Progenitor cell of endocrine pancreas (in vitro differentiated cells): ENCODE measurements at regions not wholly inside any gene's neighbourhood (a gene's known extent, or its start where the extent isn't known, plus 50 kb on each side); places are given as distances from the start of the nearest gene placed in this dataset.
"Not testable (repeated sequence)": the region's sequence is repeated elsewhere in the genome, so short reads cannot be mapped to it uniquely, and the experiment has no call there.

Source experiments
- DNase-seq: peaks from one replicate; pipeline ENCODE4 v3.0.0; 2021; ENCODE audit warnings: low spot score; ENCODE audit not compliant: unreplicated experiment
- H3K27ac Mint-ChIP-seq: 2 replicates; pipeline ENCODE4 v1.8.0; 2021; ENCODE audit warnings: mild to moderate bottlenecking, moderate library complexity, mixed read lengths
- H3K27me3 Mint-ChIP-seq: 2 replicates; pipeline ENCODE4 v1.8.0; 2021; ENCODE audit warnings: mixed read lengths
- H3K36me3 Mint-ChIP-seq: 2 replicates; pipeline ENCODE4 v1.8.0; 2022; ENCODE audit warnings: mixed read lengths; ENCODE audit not compliant: insufficient read depth
- H3K4me1 Mint-ChIP-seq: 2 replicates; pipeline ENCODE4 v1.8.0; 2021; ENCODE audit warnings: low read depth, mixed read lengths
- H3K4me3 Mint-ChIP-seq: 2 replicates; pipeline ENCODE4 v1.8.0; 2021; ENCODE audit warnings: low read depth, mild to moderate bottlenecking, moderate library complexity, mixed read lengths
- H3K9me3 Mint-ChIP-seq: 2 replicates; pipeline ENCODE4 v1.8.0; 2021; ENCODE audit warnings: low read depth, mixed read lengths
- TF ChIP-seq, protein P1 (sequence below): fragments of 200-600 bp; sonication (generic); IDR thresholded peaks from one replicate; pipeline ENCODE4 v1.5.0; 2021; ENCODE audit warnings: antibody characterized with exemption, mild to moderate bottlenecking; ENCODE audit not compliant: unreplicated experiment

- no peak for DNase-seq
Measured at GRCh38 chr17:71870546-71870862, 250.3 kb upstream of the SOX9 start.

DNA sequence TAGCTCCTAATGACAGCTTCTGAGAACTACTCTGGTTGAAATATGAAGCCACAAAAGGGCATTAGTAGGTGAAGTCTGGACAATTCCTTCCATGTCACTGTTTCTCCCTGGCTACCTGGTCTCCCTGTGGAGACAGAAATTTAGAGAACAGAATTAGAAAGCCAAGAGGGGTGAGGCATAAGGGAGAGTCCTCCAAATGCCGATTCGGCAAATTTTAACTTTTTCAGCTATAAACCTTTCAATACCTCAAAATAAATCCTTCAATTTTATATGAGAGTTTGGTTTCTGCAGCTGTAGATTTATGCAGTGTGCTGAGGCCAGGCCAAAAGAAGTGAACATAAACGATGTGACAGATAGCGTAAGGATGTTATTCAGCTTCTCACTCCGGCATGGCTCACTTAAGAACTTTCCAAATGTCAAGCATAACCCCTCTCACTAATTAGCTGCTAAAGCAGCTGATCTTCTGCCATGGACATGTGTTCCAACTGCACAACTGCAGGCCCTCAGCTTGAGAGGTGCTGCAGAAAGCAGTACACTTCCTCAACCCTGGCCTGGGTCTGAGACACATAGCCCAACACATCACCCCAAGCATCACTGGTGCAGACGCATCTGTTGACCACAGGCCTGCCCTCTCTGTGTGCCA lies 247.9 kb upstream of the SOX9 start:
- TF ChIP-seq, protein P1, sequence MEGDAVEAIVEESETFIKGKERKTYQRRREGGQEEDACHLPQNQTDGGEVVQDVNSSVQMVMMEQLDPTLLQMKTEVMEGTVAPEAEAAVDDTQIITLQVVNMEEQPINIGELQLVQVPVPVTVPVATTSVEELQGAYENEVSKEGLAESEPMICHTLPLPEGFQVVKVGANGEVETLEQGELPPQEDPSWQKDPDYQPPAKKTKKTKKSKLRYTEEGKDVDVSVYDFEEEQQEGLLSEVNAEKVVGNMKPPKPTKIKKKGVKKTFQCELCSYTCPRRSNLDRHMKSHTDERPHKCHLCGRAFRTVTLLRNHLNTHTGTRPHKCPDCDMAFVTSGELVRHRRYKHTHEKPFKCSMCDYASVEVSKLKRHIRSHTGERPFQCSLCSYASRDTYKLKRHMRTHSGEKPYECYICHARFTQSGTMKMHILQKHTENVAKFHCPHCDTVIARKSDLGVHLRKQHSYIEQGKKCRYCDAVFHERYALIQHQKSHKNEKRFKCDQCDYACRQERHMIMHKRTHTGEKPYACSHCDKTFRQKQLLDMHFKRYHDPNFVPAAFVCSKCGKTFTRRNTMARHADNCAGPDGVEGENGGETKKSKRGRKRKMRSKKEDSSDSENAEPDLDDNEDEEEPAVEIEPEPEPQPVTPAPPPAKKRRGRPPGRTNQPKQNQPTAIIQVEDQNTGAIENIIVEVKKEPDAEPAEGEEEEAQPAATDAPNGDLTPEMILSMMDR = no peak
- H3K9me3 Mint-ChIP-seq = peaks cover 4% of the 10 kb centered on the region
- peaks cover 1% of the 10 kb centered on the region for H3K36me3 Mint-ChIP-seq
- H3K4me3 Mint-ChIP-seq = no peak overlapping the region
- H3K27me3 Mint-ChIP-seq = no peaks in the 10 kb centered on the region
- H3K4me1 Mint-ChIP-seq = peaks cover 8% of the 10 kb centered on the region
- H3K27ac Mint-ChIP-seq = no peak overlapping the region
- no peak for DNase-seq

More at GRCh38 chr17:71870546-71870862, 250.3 kb upstream of the SOX9 start:
- peaks cover 8% of the 10 kb centered on the region for H3K4me1 Mint-ChIP-seq
- H3K9me3 Mint-ChIP-seq = peaks cover 4% of the 10 kb centered on the region
- peaks cover 1% of the 10 kb centered on the region for H3K36me3 Mint-ChIP-seq
- H3K27ac Mint-ChIP-seq = no peak overlapping the region
- H3K27me3 Mint-ChIP-seq = no peaks in the 10 kb centered on the region
- TF ChIP-seq, protein P1 = no peak
- H3K4me3 Mint-ChIP-seq = no peak overlapping the region

DNA sequence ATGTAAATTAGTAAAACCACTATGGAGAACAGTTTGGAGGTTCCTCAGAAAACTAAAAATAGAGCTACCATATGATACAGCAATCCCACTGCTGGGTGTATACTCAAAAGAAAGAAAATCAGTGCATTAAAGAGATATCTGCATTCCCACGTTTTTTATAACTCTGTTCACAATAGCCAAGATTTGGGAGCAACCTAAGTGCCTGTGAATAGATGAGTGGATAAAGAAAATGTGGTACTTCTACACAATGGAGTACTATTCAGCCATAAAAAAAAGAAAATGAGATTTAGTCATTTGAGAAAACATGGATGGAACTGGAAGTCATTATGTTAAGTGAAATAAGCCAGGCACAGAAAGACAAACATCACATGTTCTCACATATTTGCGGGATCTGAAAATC lies 246.0 kb upstream of the SOX9 start:
- H3K27me3 Mint-ChIP-seq, H3K4me1 Mint-ChIP-seq, H3K36me3 Mint-ChIP-seq, DNase-seq, H3K4me3 Mint-ChIP-seq, H3K9me3 Mint-ChIP-seq, H3K27ac Mint-ChIP-seq: not testable (repeated sequence)

DNA sequence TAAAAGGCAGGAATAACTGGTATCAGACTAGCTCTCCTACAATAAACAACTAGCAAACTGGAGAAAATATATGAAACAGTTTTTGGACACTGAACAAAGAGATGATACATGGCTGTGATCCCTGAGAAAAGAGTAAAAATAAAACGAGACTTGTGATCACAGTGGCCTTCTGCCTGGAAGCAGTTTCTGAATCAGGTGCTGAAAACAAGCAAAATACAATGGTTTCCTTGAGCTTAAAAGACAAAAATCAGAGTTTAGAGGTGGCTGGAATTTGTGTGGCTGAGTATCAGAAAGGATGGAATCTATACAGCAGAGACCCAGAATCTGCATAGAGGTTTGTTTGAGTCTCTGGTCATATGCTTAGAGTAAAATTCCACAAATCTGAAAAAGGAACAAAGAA lies 242.5 kb upstream of the SOX9 start:
- Mint-ChIP-seq H3K9me3 (peaks cover 7% of the 10 kb centered on the region), H3K4me3 (no peak overlapping the region), H3K27me3 (no peaks in the 10 kb centered on the region), H3K4me1 (no peaks in the 10 kb centered on the region), H3K27ac (no peak overlapping the region), H3K36me3 (peaks cover 1% of the 10 kb centered on the region)
- no peak for DNase-seq
- TF ChIP-seq, protein P1 = no peak

GRCh38 chr17:71878998-71879397 lies 241.8 kb upstream of the SOX9 start:
- Mint-ChIP-seq H3K36me3 (peaks cover 1% of the 10 kb centered on the region), H3K4me1 (no peaks in the 10 kb centered on the region), H3K27ac (no peak overlapping the region), H3K27me3 (no peaks in the 10 kb centered on the region), H3K4me3 (no peak overlapping the region), H3K9me3 (peaks cover 7% of the 10 kb centered on the region)
- TF ChIP-seq, protein P1 = no peak
- DNase-seq = no peak

DNA sequence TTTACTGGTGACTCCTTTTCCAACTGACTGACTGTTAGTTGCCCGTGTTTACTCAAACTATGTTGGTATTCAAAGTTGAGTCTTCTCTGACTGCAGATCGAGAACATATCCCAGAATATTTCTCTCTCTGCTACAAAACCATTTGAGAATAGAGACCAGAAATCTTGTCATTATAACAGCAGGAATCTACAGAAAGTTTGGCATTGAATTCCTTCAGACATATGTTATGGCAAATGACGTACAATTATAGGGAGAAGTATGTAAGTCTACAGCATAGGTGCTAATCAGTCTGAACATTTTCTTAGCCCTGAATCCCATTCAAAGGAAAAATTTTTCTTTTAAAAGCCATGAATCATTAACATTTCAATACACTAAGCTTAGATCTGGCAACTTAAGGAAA lies 239.8 kb upstream of the SOX9 start:
- Mint-ChIP-seq H3K27me3 (no peaks in the 10 kb centered on the region), H3K27ac (no peak overlapping the region), H3K4me3 (no peak overlapping the region), H3K4me1 (no peaks in the 10 kb centered on the region), H3K9me3 (peaks cover 3% of the 10 kb centered on the region), H3K36me3 (no peaks in the 10 kb centered on the region)
- DNase-seq = no peak
- TF ChIP-seq, protein P1 = no peak
